AG04450 (cell line): ENCODE measurements at regions not wholly inside any gene's neighbourhood (a gene's known extent, or its start where the extent isn't known, plus 50 kb on each side); places are given as distances from the start of the nearest gene placed in this dataset.

Source experiments
- CTCF ChIA-PET: fragments of 300-600, 350-600 bp; formaldehyde crosslinking; extraction: SDS; loops from one replicate; lab custom pipeline; 2022; ENCODE audit warnings: antibody characterized with exemption, inconsistent platforms; lab: Charles Lee
- POLR2A ChIA-PET: fragments of 350-600 bp; formaldehyde crosslinking; extraction: SDS; loops from one replicate; lab custom pipeline; 2021; ENCODE audit warnings: antibody characterized with exemption, inconsistent platforms; lab: Yijun Ruan, JAX
- DNase-seq: peaks from one replicate; pipeline ENCODE4 v3.0.0-alpha.2; 2011; ENCODE audit warnings: low read depth, low spot score
- H3K27ac ChIP-seq: one replicate; pipeline ENCODE4 v1.5.1; 2012; ENCODE audit warnings: low read depth, low read length, control low read depth
- H3K27me3 ChIP-seq: one replicate; pipeline ENCODE4 v1.6.0; 2012; ENCODE audit warnings: low read length; ENCODE audit not compliant: control insufficient read depth, insufficient read depth
- H3K4me3 ChIP-seq: 2 replicates; pipeline ENCODE4 v1.5.1; 2011; ENCODE audit warnings: mild to moderate bottlenecking, low read depth, low read length, control low read depth
- H3K9me3 ChIP-seq: 2 replicates; pipeline ENCODE4 v1.5.1; 2012; ENCODE audit warnings: low read length; ENCODE audit not compliant: control insufficient read depth, insufficient read depth
- TF ChIP-seq, protein P1 (sequence below): IDR thresholded peaks from 2 replicates; pipeline ENCODE4 v1.5.1; 2011; ENCODE audit warnings: low read depth, low read length, control low read depth, inconsistent platforms

DNA sequence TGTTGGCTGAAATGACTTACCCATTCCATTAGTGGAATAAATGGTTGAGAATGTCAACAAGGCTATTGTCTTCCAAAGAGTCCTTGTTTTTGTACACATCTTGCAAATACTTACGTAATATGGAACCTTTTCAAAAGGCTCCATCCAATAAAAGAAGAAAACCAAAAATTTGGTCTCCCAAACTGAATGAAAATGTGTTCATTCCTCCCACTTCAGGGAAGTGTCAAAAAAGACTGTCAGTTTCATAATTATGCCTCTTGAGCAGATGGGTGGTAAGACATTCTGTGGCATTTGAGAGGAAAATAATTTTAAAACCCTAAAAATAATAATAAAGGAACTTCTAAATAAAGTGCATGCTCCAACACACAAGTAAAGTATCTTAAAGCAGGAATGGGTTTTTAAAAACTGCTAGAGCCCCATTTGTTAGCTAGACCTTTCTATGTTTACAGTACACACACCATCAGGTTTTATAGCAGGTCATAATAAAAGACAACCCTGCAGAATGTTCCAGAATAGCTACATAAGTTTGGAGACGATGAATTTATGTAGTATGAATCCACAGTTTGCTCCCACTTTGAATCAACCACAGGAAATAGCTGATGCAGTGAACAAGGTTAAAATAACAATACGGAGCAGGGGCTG lies 843.7 kb downstream of the LRRTM4 start:
- Histone ChIP-seq H3K9me3 (no peaks in the 10 kb centered on the region; the same call in 1 of the 2 replicates), H3K27me3 (no peaks in the 10 kb centered on the region), H3K4me3 (no peak overlapping the region), H3K27ac (no peak overlapping the region)
- ChIA-PET CTCF (interaction anchor here (0.8 kb wide), 1 partner anchor 706 kb away, joined by 3 read pairs; no protein-coding TSS in a partner anchor), POLR2A (no interaction called here)
- TF ChIP-seq, protein P1, sequence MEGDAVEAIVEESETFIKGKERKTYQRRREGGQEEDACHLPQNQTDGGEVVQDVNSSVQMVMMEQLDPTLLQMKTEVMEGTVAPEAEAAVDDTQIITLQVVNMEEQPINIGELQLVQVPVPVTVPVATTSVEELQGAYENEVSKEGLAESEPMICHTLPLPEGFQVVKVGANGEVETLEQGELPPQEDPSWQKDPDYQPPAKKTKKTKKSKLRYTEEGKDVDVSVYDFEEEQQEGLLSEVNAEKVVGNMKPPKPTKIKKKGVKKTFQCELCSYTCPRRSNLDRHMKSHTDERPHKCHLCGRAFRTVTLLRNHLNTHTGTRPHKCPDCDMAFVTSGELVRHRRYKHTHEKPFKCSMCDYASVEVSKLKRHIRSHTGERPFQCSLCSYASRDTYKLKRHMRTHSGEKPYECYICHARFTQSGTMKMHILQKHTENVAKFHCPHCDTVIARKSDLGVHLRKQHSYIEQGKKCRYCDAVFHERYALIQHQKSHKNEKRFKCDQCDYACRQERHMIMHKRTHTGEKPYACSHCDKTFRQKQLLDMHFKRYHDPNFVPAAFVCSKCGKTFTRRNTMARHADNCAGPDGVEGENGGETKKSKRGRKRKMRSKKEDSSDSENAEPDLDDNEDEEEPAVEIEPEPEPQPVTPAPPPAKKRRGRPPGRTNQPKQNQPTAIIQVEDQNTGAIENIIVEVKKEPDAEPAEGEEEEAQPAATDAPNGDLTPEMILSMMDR = no peak
- DNase-seq = no peak

GRCh38 chr2:76675212-76675611 lies 847.0 kb downstream of the LRRTM4 start:
- no peaks in the 10 kb centered on the region for H3K9me3 ChIP-seq
- POLR2A ChIA-PET = no interaction called here
- TF ChIP-seq, protein P1 = no peak
- H3K27ac ChIP-seq = no peak overlapping the region
- no peaks in the 10 kb centered on the region for H3K27me3 ChIP-seq
- DNase-seq = no peak
- CTCF ChIA-PET = no interaction called here
- no peak overlapping the region for H3K4me3 ChIP-seq

- CTCF ChIA-PET = no interaction called here
- Histone ChIP-seq H3K4me3 (no peak overlapping the region), H3K9me3 (no peaks in the 10 kb centered on the region), H3K27me3 (no peaks in the 10 kb centered on the region), H3K27ac (no peak overlapping the region)
- no peak for DNase-seq
- POLR2A ChIA-PET = no interaction called here
- TF ChIP-seq, protein P1 = no peak
Observed at GRCh38 chr2:76672798-76673197, 849.4 kb downstream of the LRRTM4 start.

DNA sequence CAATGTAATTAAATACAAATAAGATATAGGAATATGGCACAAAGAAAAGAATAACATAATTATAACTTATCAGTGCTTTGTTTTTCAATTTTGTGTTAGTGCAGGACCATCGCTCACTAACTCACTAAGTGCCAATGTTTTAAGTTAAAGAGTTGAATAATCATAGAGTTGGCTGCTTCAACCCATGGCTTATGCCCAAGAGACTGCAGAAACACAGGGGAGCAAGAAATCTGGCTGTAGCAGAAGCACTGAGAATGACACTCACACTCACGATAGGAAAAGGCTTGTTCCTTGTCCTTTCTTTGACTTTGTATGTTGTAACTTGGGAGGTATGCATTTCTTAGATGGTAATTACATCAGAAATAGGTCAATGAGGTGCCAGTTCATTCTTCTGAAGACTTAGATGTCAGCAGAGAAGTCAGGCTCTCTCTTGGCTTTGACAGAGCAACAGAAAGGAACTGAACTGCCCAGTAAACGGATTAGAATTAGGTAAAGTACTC lies 852.2 kb downstream of the LRRTM4 start:
- no peak for DNase-seq
- no peak overlapping the region for H3K4me3 ChIP-seq
- H3K27me3 ChIP-seq = no peaks in the 10 kb centered on the region
- POLR2A ChIA-PET = no interaction called here
- H3K27ac ChIP-seq = no peak overlapping the region
- TF ChIP-seq, protein P1 = no peak
- no peaks in the 10 kb centered on the region for H3K9me3 ChIP-seq
- CTCF ChIA-PET = no interaction called here

DNA sequence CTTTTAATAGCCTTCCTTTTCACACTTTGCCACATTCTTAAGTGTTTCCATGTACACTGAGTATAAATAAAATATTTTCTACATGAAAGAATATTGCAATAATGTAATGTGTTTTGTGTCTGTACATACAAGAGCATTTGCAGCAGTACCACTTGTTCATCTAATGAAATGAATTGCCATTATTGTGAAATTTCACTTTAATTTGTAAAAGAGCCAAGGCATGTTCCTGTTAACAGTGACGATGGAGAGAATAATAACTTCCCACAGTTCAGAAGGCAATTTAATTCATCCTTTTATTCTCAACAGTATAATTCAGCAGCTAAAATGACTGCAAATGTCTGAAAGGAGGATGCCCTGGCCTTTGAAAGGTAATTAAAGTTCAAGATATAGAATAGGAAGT lies 853.9 kb downstream of the LRRTM4 start:
- DNase-seq = no peak
- CTCF ChIA-PET = no interaction called here

More for the DNA sequence above, 853.9 kb downstream of the LRRTM4 start:
- Histone ChIP-seq H3K4me3 (no peak overlapping the region), H3K27ac (no peak overlapping the region), H3K27me3 (no peaks in the 10 kb centered on the region), H3K9me3 (no peaks in the 10 kb centered on the region)
- POLR2A ChIA-PET = no interaction called here
- TF ChIP-seq, protein P1 = no peak
